Endodermal cell (in vitro differentiated cells): ENCODE measurements at regions not wholly inside any gene's neighbourhood (a gene's known extent, or its start where the extent isn't known, plus 50 kb on each side); places are given as distances from the start of the nearest gene placed in this dataset.
A peak's percentile ranks its signal among the peaks of the same experiment; 100 is the strongest.

Experiments used
- DNase-seq: peaks from one replicate; pipeline ENCODE4 v3.0.0-alpha.2; 2017
- H3K27ac ChIP-seq: 2 replicates; pipeline ENCODE4 v1.5.1; 2013; ENCODE audit warnings: mild to moderate bottlenecking, low read depth, low read length, moderate library complexity
- H3K27me3 ChIP-seq: 2 replicates; pipeline ENCODE4 v1.6.1; 2013; ENCODE audit warnings: mild to moderate bottlenecking, low read length, moderate library complexity; ENCODE audit not compliant: insufficient read depth, control insufficient read depth, poor library complexity, severe bottlenecking
- H3K36me3 ChIP-seq: 2 replicates; pipeline ENCODE4 v1.7.0; 2013; ENCODE audit warnings: mild to moderate bottlenecking, low read length, moderate library complexity; ENCODE audit not compliant: control insufficient read depth, insufficient read depth
- H3K4me1 ChIP-seq: one replicate; pipeline ENCODE4 v1.7.0; 2013; ENCODE audit warnings: low read length; ENCODE audit not compliant: control insufficient read depth, insufficient read depth
- H3K4me3 ChIP-seq: 2 replicates; pipeline ENCODE4 v1.5.1; 2013; ENCODE audit warnings: mild to moderate bottlenecking, low read length, moderate library complexity
- H3K9ac ChIP-seq: 2 replicates; pipeline ENCODE4 v1.6.1; 2013; ENCODE audit warnings: mild to moderate bottlenecking, low read length, moderate library complexity; ENCODE audit not compliant: poor library complexity, severe bottlenecking; ENCODE audit errors: extremely low read depth
- H3K9me3 ChIP-seq: 2 replicates; pipeline ENCODE4 v1.6.1; 2013; ENCODE audit warnings: mild to moderate bottlenecking, low read length, moderate library complexity; ENCODE audit not compliant: control insufficient read depth
- H3K27ac Mint-ChIP-seq: 2 replicates; pipeline ENCODE4 v1.8.0; 2020; ENCODE audit warnings: mixed read lengths
- H3K27me3 Mint-ChIP-seq: 2 replicates; pipeline ENCODE4 v1.8.0; 2021; ENCODE audit warnings: mild to moderate bottlenecking, mixed read lengths; ENCODE audit not compliant: insufficient read depth
- H3K36me3 Mint-ChIP-seq: 2 replicates; pipeline ENCODE4 v1.8.0; 2020; ENCODE audit warnings: low read depth, mixed read lengths
- H3K4me1 Mint-ChIP-seq: 2 replicates; pipeline ENCODE4 v1.8.0; 2020; ENCODE audit warnings: mixed read lengths
- H3K4me3 Mint-ChIP-seq: 2 replicates; pipeline ENCODE4 v1.8.0; 2020; ENCODE audit warnings: mild to moderate bottlenecking, moderate library complexity, mixed read lengths
- H3K9me3 Mint-ChIP-seq: 2 replicates; pipeline ENCODE4 v1.8.0; 2020; ENCODE audit warnings: mild to moderate bottlenecking, mixed read lengths
- WGBS, 2 experiments: methylation state at CpG; one replicate each; pipeline versions ENCODE4 v1.1.5 to v1.1.7; 2013; ENCODE audit warnings: missing lambda C conversion rate in 2 of 2, mixed read lengths in 1 of 2; ENCODE audit not compliant: insufficient coverage in 1 of 2, insufficient read length in 1 of 2; 5-methylcytosine and 5-hydroxymethylcytosine counted together
- TF ChIP-seq, protein P1 (sequence below): fragments of 200-600 bp; sonication (generic); conservative IDR thresholded peaks from 2 replicates; pipeline ENCODE4 v1.5.0; 2021; ENCODE audit warnings: antibody characterized with exemption, mild to moderate bottlenecking

DNA sequence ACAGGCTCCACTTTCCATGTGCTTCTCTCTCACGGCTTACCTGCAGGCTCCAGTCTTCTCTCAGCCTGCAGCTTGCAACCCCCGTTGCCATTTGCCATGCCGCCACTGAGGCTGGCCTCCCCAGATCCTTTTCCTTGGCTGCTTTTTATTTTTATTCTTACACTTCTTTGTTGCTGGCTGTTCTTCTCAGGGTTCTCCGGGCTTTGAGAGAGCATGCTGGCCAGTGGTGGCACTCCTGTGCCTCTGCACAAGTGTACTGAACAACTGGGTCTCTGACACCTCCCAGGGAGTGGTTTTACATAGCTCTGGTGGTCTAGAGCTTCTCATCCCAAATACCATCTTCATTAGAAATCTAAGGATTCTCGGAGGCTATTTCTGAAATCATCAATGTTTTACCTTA is 241.7 kb upstream of the MTNR1B start:
- no peak overlapping the region for H3K9ac ChIP-seq
- TF ChIP-seq, protein P1, sequence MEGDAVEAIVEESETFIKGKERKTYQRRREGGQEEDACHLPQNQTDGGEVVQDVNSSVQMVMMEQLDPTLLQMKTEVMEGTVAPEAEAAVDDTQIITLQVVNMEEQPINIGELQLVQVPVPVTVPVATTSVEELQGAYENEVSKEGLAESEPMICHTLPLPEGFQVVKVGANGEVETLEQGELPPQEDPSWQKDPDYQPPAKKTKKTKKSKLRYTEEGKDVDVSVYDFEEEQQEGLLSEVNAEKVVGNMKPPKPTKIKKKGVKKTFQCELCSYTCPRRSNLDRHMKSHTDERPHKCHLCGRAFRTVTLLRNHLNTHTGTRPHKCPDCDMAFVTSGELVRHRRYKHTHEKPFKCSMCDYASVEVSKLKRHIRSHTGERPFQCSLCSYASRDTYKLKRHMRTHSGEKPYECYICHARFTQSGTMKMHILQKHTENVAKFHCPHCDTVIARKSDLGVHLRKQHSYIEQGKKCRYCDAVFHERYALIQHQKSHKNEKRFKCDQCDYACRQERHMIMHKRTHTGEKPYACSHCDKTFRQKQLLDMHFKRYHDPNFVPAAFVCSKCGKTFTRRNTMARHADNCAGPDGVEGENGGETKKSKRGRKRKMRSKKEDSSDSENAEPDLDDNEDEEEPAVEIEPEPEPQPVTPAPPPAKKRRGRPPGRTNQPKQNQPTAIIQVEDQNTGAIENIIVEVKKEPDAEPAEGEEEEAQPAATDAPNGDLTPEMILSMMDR: no peak
- H3K4me1 Mint-ChIP-seq: peaks cover 12% of the 10 kb centered on the region
- H3K4me3 ChIP-seq: no peak overlapping the region
- no peak overlapping the region for H3K27ac ChIP-seq
- H3K27me3 ChIP-seq: peaks cover 48% of the 10 kb centered on the region
- 92 to 95% methylated on average over 5 of the region's 5 CpGs for WGBS, 2 experiments
- peaks cover 6% of the 10 kb centered on the region for H3K9me3 Mint-ChIP-seq
- no peaks in the 10 kb centered on the region for H3K4me1 ChIP-seq
- peaks cover 2% of the 10 kb centered on the region for H3K36me3 Mint-ChIP-seq
- no peaks in the 10 kb centered on the region for H3K9me3 ChIP-seq
- H3K27ac Mint-ChIP-seq: no peak overlapping the region
- H3K36me3 ChIP-seq: no peaks in the 10 kb centered on the region
- no peak overlapping the region for H3K4me3 Mint-ChIP-seq
- peaks cover 10% of the 10 kb centered on the region for H3K27me3 Mint-ChIP-seq
- DNase-seq: no peak

DNA sequence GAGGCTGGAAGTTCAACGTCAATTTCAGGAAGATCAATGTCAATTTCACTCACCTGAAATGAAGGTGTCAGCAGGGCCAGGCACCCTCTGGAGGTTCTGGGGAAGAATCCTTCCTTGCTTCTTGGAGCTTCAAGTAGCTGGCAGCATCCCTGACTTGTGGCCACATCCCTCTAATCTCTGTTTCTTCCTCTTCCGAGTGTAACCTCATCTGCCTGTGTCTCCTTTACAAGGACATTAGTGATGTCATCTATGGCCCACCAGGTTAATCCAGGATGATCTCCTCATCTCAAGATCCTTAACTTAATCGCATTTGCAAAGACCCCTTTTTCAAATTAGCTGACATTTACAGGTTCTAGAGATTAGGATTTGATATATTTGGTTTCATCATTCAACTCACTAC is 240.8 kb upstream of the MTNR1B start:
- Mint-ChIP-seq H3K27me3 (peaks cover 18% of the 10 kb centered on the region), H3K27ac (no peak overlapping the region), H3K4me1 (peaks cover 12% of the 10 kb centered on the region), H3K4me3 (no peak overlapping the region), H3K9me3 (no peaks in the 10 kb centered on the region), H3K36me3 (no peaks in the 10 kb centered on the region)
- no peak overlapping the region for H3K27ac ChIP-seq
- H3K27me3 ChIP-seq: peaks cover 56% of the 10 kb centered on the region
- TF ChIP-seq, protein P1: no peak
- H3K9ac ChIP-seq: no peak overlapping the region
- H3K9me3 ChIP-seq: no peaks in the 10 kb centered on the region
- no peaks in the 10 kb centered on the region for H3K4me1 ChIP-seq
- WGBS, 2 experiments: 83% methylated on average over 2 to 3 of the region's 3 CpGs
- H3K4me3 ChIP-seq: no peak overlapping the region
- no peak for DNase-seq
- H3K36me3 ChIP-seq: no peaks in the 10 kb centered on the region

DNA sequence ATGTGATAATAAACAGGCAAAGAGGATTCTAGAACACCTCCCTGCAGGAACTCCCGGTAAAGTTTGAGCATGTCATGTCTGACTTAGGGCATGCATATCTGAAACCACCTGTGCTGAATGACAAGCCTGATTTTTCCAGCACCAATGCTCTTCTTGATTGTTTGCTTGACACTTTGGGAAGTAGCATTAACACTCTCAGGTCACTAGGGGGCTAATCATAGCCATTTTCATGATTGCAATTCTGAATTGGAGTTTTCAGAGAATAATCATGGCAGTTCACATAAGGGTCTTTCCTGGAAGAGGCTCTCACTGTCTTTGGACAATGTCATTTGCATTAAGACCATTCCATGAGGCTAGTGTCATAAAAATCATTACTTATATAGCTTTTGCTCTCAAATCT is 234.4 kb upstream of the MTNR1B start:
- no peak for DNase-seq
- 76% methylated on average over 1 of the region's 1 CpG; no CpG with 5 or more reads in 1 of the 2 experiments for WGBS, 2 experiments

More for the DNA sequence above, 234.4 kb upstream of the MTNR1B start:
- Histone ChIP-seq H3K27me3 (peaks cover 31% of the 10 kb centered on the region), H3K9me3 (no peaks in the 10 kb centered on the region), H3K36me3 (no peaks in the 10 kb centered on the region), H3K4me1 (no peaks in the 10 kb centered on the region), H3K9ac (no peak overlapping the region), H3K27ac (no peak overlapping the region), H3K4me3 (no peak overlapping the region)
- Mint-ChIP-seq H3K27me3 (peaks cover 9% of the 10 kb centered on the region), H3K4me1 (no peaks in the 10 kb centered on the region), H3K4me3 (no peak overlapping the region), H3K9me3 (no peaks in the 10 kb centered on the region), H3K36me3 (no peaks in the 10 kb centered on the region), H3K27ac (no peak overlapping the region)
- TF ChIP-seq, protein P1: peak; percentile 78
